Progenitor cell of endocrine pancreas (in vitro differentiated cells): ENCODE measurements at regions not wholly inside any gene's neighbourhood (a gene's known extent, or its start where the extent isn't known, plus 50 kb on each side); places are given as distances from the start of the nearest gene placed in this dataset.

Experiments
- DNase-seq: peaks from one replicate; pipeline ENCODE4 v3.0.0; 2021; ENCODE audit warnings: low spot score; ENCODE audit not compliant: unreplicated experiment
- H3K27ac Mint-ChIP-seq: 2 replicates; pipeline ENCODE4 v1.8.0; 2021; ENCODE audit warnings: mild to moderate bottlenecking, moderate library complexity, mixed read lengths
- H3K27me3 Mint-ChIP-seq: 2 replicates; pipeline ENCODE4 v1.8.0; 2021; ENCODE audit warnings: mixed read lengths
- H3K36me3 Mint-ChIP-seq: 2 replicates; pipeline ENCODE4 v1.8.0; 2022; ENCODE audit warnings: mixed read lengths; ENCODE audit not compliant: insufficient read depth
- H3K4me1 Mint-ChIP-seq: 2 replicates; pipeline ENCODE4 v1.8.0; 2021; ENCODE audit warnings: low read depth, mixed read lengths
- H3K4me3 Mint-ChIP-seq: 2 replicates; pipeline ENCODE4 v1.8.0; 2021; ENCODE audit warnings: low read depth, mild to moderate bottlenecking, moderate library complexity, mixed read lengths
- H3K9me3 Mint-ChIP-seq: 2 replicates; pipeline ENCODE4 v1.8.0; 2021; ENCODE audit warnings: low read depth, mixed read lengths
- TF ChIP-seq, protein P1 (sequence below): fragments of 200-600 bp; sonication (generic); IDR thresholded peaks from one replicate; pipeline ENCODE4 v1.5.0; 2021; ENCODE audit warnings: antibody characterized with exemption, mild to moderate bottlenecking; ENCODE audit not compliant: unreplicated experiment

DNA sequence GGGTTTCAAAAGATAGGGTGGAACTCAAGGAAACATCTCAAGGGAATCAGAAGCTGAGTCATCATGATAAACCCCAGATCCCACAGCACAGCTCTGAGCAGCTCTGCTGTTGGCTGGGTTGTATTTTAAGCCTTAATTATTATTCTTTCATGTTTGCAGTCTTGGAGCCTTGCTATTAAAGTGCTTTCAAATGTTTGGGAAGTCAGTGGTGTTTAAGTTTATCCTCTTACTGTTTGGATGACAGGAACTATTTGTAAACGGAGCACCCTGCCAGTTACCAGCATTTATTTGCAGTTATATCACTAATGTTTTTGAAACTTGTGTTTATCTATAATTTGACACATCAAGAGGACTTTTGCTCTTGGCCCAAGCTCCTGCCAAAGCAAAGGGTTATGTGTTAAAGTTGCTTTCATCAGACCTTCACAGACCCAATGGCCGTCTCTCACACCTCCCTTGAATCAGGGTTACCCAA, 141.1 kb upstream of the SPDL1 start:
- no peak overlapping the region for H3K4me3 Mint-ChIP-seq
- TF ChIP-seq, protein P1, sequence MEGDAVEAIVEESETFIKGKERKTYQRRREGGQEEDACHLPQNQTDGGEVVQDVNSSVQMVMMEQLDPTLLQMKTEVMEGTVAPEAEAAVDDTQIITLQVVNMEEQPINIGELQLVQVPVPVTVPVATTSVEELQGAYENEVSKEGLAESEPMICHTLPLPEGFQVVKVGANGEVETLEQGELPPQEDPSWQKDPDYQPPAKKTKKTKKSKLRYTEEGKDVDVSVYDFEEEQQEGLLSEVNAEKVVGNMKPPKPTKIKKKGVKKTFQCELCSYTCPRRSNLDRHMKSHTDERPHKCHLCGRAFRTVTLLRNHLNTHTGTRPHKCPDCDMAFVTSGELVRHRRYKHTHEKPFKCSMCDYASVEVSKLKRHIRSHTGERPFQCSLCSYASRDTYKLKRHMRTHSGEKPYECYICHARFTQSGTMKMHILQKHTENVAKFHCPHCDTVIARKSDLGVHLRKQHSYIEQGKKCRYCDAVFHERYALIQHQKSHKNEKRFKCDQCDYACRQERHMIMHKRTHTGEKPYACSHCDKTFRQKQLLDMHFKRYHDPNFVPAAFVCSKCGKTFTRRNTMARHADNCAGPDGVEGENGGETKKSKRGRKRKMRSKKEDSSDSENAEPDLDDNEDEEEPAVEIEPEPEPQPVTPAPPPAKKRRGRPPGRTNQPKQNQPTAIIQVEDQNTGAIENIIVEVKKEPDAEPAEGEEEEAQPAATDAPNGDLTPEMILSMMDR = no peak
- H3K27ac Mint-ChIP-seq = no peak overlapping the region
- H3K36me3 Mint-ChIP-seq = no peaks in the 10 kb centered on the region
- H3K9me3 Mint-ChIP-seq = no peaks in the 10 kb centered on the region
- H3K27me3 Mint-ChIP-seq = peaks cover 8% of the 10 kb centered on the region
- no peak for DNase-seq
- H3K4me1 Mint-ChIP-seq = peaks cover 17% of the 10 kb centered on the region

DNA sequence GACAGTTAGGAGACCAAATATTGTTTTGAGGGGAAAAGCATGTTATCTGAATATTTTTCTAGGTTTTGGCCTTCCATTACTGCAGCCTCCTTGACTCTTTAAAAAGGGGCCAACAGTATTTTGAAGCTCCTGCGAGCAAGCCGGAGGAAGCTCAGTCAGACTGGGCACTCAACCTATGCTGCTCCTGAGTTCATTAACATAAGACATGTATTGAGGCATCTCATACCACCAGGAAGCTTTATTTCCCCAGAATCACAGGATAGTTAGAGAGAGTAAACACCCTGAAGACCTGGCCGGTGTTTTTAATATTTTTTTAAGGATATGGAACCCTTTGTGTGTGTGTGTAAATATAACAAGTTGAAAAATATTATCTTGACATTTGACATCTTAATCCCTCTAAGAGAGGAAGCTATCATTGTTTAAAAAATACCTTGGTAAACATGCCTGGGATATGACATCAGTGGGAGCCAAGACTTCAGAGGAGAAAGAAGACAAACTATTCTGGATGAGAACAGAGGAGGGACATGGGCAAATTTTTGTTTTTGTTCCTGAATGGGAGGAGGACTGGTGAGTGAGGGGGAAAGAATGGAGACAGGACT, 139.3 kb upstream of the SLIT3 start:
- H3K9me3 Mint-ChIP-seq = no peaks in the 10 kb centered on the region
- no peak for DNase-seq
- no peak overlapping the region for H3K4me3 Mint-ChIP-seq
- TF ChIP-seq, protein P1 = no peak
- H3K36me3 Mint-ChIP-seq = no peaks in the 10 kb centered on the region
- peaks cover 8% of the 10 kb centered on the region for H3K27me3 Mint-ChIP-seq
- no peak overlapping the region for H3K27ac Mint-ChIP-seq
- H3K4me1 Mint-ChIP-seq = peaks cover 17% of the 10 kb centered on the region

DNA sequence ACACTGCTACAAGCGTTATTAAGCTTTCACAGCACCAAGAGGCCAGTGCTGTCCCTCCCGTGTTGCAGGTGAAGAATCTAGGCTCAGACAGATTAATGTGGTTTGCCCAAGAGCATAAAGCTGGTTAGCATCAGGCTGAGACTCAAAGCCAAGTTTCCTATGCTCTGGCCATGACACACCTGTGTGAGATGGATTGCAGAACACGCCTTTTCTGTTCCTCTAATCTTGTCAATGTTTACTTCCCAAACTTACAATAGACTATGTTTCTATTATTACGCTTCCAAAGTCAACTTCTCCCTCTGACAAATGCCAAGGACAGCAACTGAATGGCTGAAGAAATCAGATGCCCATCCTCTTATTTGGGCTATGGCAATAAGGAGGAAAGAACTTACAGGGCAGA, 138.4 kb upstream of the SLIT3 start:
- Mint-ChIP-seq H3K27ac (no peak overlapping the region), H3K9me3 (no peaks in the 10 kb centered on the region), H3K27me3 (peaks cover 8% of the 10 kb centered on the region), H3K4me1 (peaks cover 17% of the 10 kb centered on the region), H3K36me3 (no peaks in the 10 kb centered on the region), H3K4me3 (no peak overlapping the region)
- TF ChIP-seq, protein P1 = no peak
- DNase-seq = no peak

DNA sequence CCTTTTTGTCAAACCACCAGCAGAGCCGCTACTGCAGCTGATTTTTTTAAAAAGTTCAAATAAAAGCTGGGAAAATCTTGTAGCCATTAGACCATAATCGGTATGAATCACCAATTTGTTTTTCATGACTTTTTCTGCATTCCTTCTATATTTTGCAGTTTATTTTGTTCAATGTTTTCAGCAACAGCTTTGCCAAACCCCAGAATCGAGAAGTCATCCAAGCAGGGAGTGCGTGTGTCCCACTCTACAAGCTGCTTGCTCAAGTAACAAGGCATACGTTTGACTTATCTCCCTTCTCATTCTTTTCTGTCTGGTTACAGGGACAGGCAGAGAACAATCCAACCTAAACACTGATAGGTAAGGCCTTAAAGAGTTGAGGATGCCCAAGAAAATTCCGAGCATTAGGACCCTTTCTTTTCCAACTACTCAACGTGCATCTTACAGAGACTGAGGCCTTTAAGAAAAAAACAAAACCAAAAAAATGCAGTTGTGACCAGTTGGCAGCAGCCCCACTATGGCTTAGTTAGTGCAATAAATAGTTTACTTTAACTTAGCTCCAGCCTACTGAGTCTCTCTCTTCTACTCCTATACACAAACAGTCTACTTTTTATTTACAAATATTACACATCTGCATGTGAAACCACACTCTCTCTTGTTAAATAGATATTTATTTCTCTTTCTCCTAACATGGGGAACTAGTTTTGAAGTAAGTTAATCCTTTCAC, 134.7 kb upstream of the SLIT3 start:
- Mint-ChIP-seq H3K9me3 (no peaks in the 10 kb centered on the region), H3K4me3 (no peak overlapping the region), H3K27ac (no peak overlapping the region), H3K36me3 (no peaks in the 10 kb centered on the region), H3K27me3 (peaks cover 6% of the 10 kb centered on the region), H3K4me1 (peaks cover 5% of the 10 kb centered on the region)
- DNase-seq = no peak
- TF ChIP-seq, protein P1 = no peak

DNA sequence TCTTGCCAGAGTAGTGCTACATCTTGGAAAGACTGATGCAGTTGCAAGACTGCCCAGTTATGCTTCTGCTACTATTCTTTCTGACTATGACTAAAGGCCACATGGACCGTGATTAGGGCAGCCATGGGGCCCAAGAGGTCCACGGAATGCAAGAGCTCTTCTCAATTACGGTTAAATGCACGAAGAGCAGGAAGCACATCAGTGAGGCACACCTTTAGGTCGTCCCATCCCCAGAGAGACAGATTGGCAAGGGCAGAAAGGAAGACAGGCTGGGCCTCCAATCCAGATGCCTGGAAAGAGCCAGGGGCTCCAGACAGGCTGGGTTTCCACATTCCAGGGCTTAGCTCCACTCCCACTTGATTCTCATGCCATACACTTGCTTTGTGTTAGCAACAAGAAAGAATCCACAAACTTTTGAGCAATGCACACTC, 132.3 kb upstream of the SLIT3 start:
- Mint-ChIP-seq H3K27me3 (peaks cover 4% of the 10 kb centered on the region), H3K4me3 (no peak overlapping the region), H3K9me3 (no peaks in the 10 kb centered on the region), H3K4me1 (no peaks in the 10 kb centered on the region), H3K36me3 (no peaks in the 10 kb centered on the region), H3K27ac (no peak overlapping the region)
- DNase-seq = no peak
- TF ChIP-seq, protein P1 = no peak
